Suprapubic skin (tissue), 3 donors: ENCODE measurements at regions not wholly inside any gene's neighbourhood (a gene's known extent, or its start where the extent isn't known, plus 50 kb on each side); places are given as distances from the start of the nearest gene placed in this dataset.

Experiments
- CTCF ChIP-seq, 2 donors: fragments of 200-600 bp in 1 of 2; fragments of 450-650 bp in 1 of 2; sonication (generic) in 1 of 2; IDR thresholded peaks; one replicate each; pipeline ENCODE4 v1.5.1; 2016 to 2019; ENCODE audit warnings: antibody characterized with exemption in 2 of 2, mild to moderate bottlenecking in 1 of 2, moderate library complexity in 1 of 2
- POLR2AphosphoS5 ChIP-seq, 3 donors: sonication (generic); formaldehyde crosslinking; IDR thresholded peaks; one replicate each; pipeline ENCODE4 v1.6.1; 2017; ENCODE audit warnings: antibody characterized with exemption in 3 of 3

GRCh38 chr2:5546181-5546580 lies 146.0 kb upstream of the SOX11 start:
- TF ChIP-seq CTCF (IDR thresholded peaks at IDR 0.05) (no peak), POLR2AphosphoS5 (IDR thresholded peaks at IDR 0.05) (no peak)
